ENCODE measurements at regions not wholly inside any gene's neighbourhood (a gene's known extent, or its start where the extent isn't known, plus 50 kb on each side); places are given as distances from the start of the nearest gene placed in this dataset.

DNA sequence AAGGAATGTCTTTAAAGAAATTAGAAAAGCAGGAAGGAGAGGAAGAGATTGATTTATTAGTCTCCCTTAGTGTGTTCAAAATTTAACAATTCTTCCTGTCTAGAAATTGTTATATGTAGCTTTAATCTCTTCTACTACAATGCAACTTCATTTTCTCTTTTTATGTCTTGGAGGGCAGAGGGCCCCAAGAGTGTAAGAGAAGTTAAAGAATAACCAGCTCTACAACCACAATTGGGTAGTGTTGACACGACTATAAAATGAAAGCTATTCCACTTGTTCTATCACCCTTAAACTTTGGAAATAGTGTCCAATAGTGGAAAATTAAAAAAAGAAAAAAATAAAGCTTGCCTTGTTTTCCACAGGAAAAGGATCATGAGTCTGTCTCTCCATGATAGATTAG lies 82.6 kb upstream of the DPYD start:
- Histone ChIP-seq H3K4me1 (no peaks in the 10 kb centered on the region), H3K36me3 (no peaks in the 10 kb centered on the region), H3K4me3 (no peak overlapping the region), H3K27me3 (no peaks in the 10 kb centered on the region), H3K27ac (no peak overlapping the region), H3K9me3 (no peaks in the 10 kb centered on the region)
- TF ChIP-seq POLR2AphosphoS5 (IDR thresholded peaks at IDR 0.05) (no peak), CTCF (IDR thresholded peaks at IDR 0.05) (no peak), POLR2A (IDR thresholded peaks at IDR 0.05) (no peak)
- intact Hi-C loops (cut with DNase I; ENCODE audit: low total_unique reads) = no loop called here
- no peak for DNase-seq (ENCODE audit: low spot score in 2 of 2)

DNA sequence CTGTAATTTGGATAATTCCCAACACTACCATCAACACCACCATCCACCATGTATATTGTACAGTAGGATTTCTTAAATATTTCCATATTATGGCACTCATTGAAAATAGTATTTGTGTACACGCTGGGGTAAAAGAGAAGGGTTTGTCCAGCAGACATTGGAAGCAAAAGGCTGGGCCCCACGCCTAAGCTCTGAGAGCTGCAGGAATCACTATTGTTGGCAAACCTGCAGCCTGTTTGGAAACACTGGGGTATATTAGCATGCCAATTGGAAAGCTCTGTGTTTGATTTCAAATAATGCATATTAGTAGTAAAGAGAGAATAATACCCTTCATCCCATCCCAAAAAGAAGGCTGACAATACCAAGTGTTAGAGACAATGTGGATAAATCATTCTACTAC lies 81.5 kb upstream of the DPYD start:
- H3K9me3 ChIP-seq = no peaks in the 10 kb centered on the region
- TF ChIP-seq POLR2AphosphoS5 (IDR thresholded peaks at IDR 0.05) (no peak), CTCF (IDR thresholded peaks at IDR 0.05) (no peak), POLR2A (IDR thresholded peaks at IDR 0.05) (no peak)
- intact Hi-C loops (cut with DNase I; ENCODE audit: low total_unique reads) = no loop called here
- H3K4me1 ChIP-seq = no peaks in the 10 kb centered on the region
- no peak overlapping the region for H3K27ac ChIP-seq
- no peak for DNase-seq (ENCODE audit: low spot score in 2 of 2)
- no peaks in the 10 kb centered on the region for H3K36me3 ChIP-seq
- H3K4me3 ChIP-seq = no peak overlapping the region
- no peaks in the 10 kb centered on the region for H3K27me3 ChIP-seq

- no peaks in the 10 kb centered on the region for H3K27me3 ChIP-seq
- no peak overlapping the region for H3K4me3 ChIP-seq
- no peaks in the 10 kb centered on the region for H3K4me1 ChIP-seq
- no peak overlapping the region for H3K27ac ChIP-seq
- intact Hi-C loops (cut with DNase I; ENCODE audit: low total_unique reads) = no loop called here
- H3K36me3 ChIP-seq = no peaks in the 10 kb centered on the region
- TF ChIP-seq POLR2A (IDR thresholded peaks at IDR 0.05) (no peak), CTCF (IDR thresholded peaks at IDR 0.05) (no peak), POLR2AphosphoS5 (IDR thresholded peaks at IDR 0.05) (no peak)
- no peak for DNase-seq (ENCODE audit: low spot score in 2 of 2)
- no peaks in the 10 kb centered on the region for H3K9me3 ChIP-seq
Measured at GRCh38 chr1:98001764-98002163, 80.9 kb upstream of the DPYD start.

- no peak for DNase-seq (ENCODE audit: low spot score in 2 of 2)
- intact Hi-C loops (cut with DNase I; ENCODE audit: low total_unique reads) = no loop called here
- Histone ChIP-seq H3K9me3 (no peaks in the 10 kb centered on the region), H3K27ac (no peak overlapping the region), H3K36me3 (no peaks in the 10 kb centered on the region), H3K27me3 (no peaks in the 10 kb centered on the region), H3K4me1 (no peaks in the 10 kb centered on the region), H3K4me3 (no peak overlapping the region)
- no peak for TF ChIP-seq POLR2AphosphoS5 (IDR thresholded peaks at IDR 0.05)
- TF ChIP-seq CTCF (IDR thresholded peaks at IDR 0.05) = no peak
- no peak for TF ChIP-seq POLR2A (IDR thresholded peaks at IDR 0.05)
Measured at GRCh38 chr1:97999320-97999719, 78.5 kb upstream of the DPYD start.

GRCh38 chr1:97996880-97997279 lies 76.0 kb upstream of the DPYD start:
- H3K27me3 ChIP-seq = no peaks in the 10 kb centered on the region
- H3K9me3 ChIP-seq = no peaks in the 10 kb centered on the region
- H3K4me1 ChIP-seq = no peaks in the 10 kb centered on the region
- DNase-seq (ENCODE audit: low spot score in 2 of 2) = no peak
- intact Hi-C loops (cut with DNase I; ENCODE audit: low total_unique reads) = no loop called here
- no peak for TF ChIP-seq POLR2A (IDR thresholded peaks at IDR 0.05)
- no peak for TF ChIP-seq CTCF (IDR thresholded peaks at IDR 0.05)
- TF ChIP-seq POLR2AphosphoS5 (IDR thresholded peaks at IDR 0.05) = no peak
- no peaks in the 10 kb centered on the region for H3K36me3 ChIP-seq
- H3K4me3 ChIP-seq = no peak overlapping the region
- no peak overlapping the region for H3K27ac ChIP-seq
